ENCODE measurements at regions not wholly inside any gene's neighbourhood (a gene's known extent, or its start where the extent isn't known, plus 50 kb on each side); places are given as distances from the start of the nearest gene placed in this dataset.

DNA sequence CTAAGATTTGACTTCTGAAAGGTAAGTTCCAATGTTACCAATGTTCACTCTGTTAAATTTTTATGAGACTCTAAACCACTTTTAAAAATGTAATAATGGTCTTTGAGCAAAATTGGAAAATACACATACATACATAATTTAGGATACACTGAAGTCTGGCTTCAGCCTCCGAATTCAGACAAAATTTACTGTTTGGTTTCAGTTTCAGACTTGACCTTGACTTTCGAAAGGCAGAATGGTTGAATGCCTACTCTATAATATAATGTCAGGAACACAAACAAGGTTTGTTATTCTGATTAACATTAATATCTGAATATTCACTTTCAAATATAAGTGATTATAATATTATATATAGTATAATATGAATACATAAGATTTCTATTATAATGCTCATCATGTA lies 74.1 kb upstream of the KRAS start:
- H3K4me1 ChIP-seq, result no peaks in the 10 kb centered on the region
- no peak for DNase-seq
- H3K27me3 ChIP-seq, result no peaks in the 10 kb centered on the region
- no peaks in the 10 kb centered on the region for H3K36me3 ChIP-seq
- no peak overlapping the region for H3K4me3 ChIP-seq (replicated peaks in 1 of 3)
- H3K27ac ChIP-seq, result no peak overlapping the region
- no peaks in the 10 kb centered on the region for H3K9me3 ChIP-seq
- 81 to 92% methylated on average over 2 of the region's 2 CpGs for whole genome bisulfite sequencing, 2 donors
- intact Hi-C loops (cut with DNase I), result no loop called here
- TF ChIP-seq, protein P1, sequence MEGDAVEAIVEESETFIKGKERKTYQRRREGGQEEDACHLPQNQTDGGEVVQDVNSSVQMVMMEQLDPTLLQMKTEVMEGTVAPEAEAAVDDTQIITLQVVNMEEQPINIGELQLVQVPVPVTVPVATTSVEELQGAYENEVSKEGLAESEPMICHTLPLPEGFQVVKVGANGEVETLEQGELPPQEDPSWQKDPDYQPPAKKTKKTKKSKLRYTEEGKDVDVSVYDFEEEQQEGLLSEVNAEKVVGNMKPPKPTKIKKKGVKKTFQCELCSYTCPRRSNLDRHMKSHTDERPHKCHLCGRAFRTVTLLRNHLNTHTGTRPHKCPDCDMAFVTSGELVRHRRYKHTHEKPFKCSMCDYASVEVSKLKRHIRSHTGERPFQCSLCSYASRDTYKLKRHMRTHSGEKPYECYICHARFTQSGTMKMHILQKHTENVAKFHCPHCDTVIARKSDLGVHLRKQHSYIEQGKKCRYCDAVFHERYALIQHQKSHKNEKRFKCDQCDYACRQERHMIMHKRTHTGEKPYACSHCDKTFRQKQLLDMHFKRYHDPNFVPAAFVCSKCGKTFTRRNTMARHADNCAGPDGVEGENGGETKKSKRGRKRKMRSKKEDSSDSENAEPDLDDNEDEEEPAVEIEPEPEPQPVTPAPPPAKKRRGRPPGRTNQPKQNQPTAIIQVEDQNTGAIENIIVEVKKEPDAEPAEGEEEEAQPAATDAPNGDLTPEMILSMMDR (IDR thresholded peaks at IDR 0.05), result no peak
- no peak for TF ChIP-seq POLR2A (IDR thresholded peaks at IDR 0.05)

DNA sequence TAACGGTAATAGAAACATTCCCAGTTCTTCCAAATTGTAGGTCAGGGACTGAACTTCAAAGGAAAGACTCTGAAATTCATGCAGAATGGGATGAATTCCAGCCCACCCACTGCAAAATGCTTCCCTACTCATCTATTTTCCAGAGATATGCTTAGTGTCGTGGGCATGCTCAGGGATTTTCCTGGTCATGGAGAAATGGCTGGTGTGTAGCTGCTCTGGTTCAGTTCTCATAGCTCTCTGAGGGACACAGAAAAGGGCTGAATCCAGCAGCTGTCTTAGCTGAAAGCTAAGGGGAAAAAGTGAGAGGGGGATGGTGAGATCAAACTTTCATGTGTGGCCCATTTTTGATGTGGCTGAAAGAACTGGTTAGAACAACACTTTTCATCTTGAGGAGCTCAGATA lies 72.9 kb upstream of the KRAS start:
- DNase-seq, result no peak
- Histone ChIP-seq H3K4me3 (replicated peaks in 1 of 3) (no peak overlapping the region), H3K36me3 (no peaks in the 10 kb centered on the region), H3K9me3 (no peaks in the 10 kb centered on the region), H3K27ac (no peak overlapping the region), H3K4me1 (no peaks in the 10 kb centered on the region), H3K27me3 (no peaks in the 10 kb centered on the region)
- WGBS, 2 donors, result 65 to 70% methylated on average over 2 of the region's 2 CpGs
- intact Hi-C loops (cut with DNase I), result no loop called here
- TF ChIP-seq, protein P1 (IDR thresholded peaks at IDR 0.05), result no peak
- no peak for TF ChIP-seq POLR2A (IDR thresholded peaks at IDR 0.05)

GRCh38 chr12:25322918-25323531 lies 72.3 kb upstream of the KRAS start:
- Histone ChIP-seq H3K27ac (no peak overlapping the region), H3K27me3 (no peaks in the 10 kb centered on the region)
- intact Hi-C loops (cut with DNase I), result no loop called here

DNA sequence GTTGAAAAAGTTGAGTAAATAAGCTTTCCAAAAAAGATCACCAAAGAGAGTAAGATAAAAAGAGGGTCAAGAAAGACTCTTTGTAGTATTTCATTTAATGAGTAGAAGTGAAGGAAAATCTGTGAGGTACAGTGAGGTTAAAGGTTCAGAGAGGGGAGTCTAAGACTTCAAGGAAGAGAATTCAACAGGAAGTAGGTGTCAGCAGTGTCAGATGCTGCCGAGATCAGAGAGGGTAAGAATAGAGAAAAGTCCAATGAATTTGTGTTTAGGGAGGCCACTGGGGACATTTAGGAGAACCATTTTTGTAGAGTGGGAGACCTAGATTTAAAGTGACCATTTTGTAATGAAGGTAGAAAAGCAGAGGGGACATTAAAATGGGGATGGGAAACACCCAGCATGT lies 71.6 kb upstream of the KRAS start:
- whole genome bisulfite sequencing, 2 donors, result 60 to 71% methylated on average over 1 of the region's 1 CpG
- intact Hi-C loops (cut with DNase I), result no loop called here
- Histone ChIP-seq H3K36me3 (no peaks in the 10 kb centered on the region), H3K27me3 (no peaks in the 10 kb centered on the region), H3K9me3 (no peaks in the 10 kb centered on the region), H3K27ac (no peak overlapping the region), H3K4me1 (no peaks in the 10 kb centered on the region), H3K4me3 (replicated peaks in 1 of 3) (no peak overlapping the region)
- no peak for TF ChIP-seq POLR2A (IDR thresholded peaks at IDR 0.05)
- TF ChIP-seq, protein P1 (IDR thresholded peaks at IDR 0.05), result no peak
- DNase-seq, result no peak

More at GRCh38 chr12:25322918-25323531, 72.3 kb upstream of the KRAS start:
- Histone ChIP-seq H3K9me3 (no peaks in the 10 kb centered on the region), H3K4me3 (replicated peaks in 1 of 3) (no peak overlapping the region), H3K4me1 (no peaks in the 10 kb centered on the region), H3K36me3 (no peaks in the 10 kb centered on the region)
- TF ChIP-seq, protein P1 (IDR thresholded peaks at IDR 0.05), result no peak
- no peak for TF ChIP-seq POLR2A (IDR thresholded peaks at IDR 0.05)
- DNase-seq, result no peak
- 33 to 39% methylated on average over 3 of the region's 3 CpGs for WGBS, 2 donors

GRCh38 chr12:25321772-25322171 lies 71.0 kb upstream of the KRAS start:
- no peak for DNase-seq
- Histone ChIP-seq H3K27me3 (no peaks in the 10 kb centered on the region), H3K36me3 (no peaks in the 10 kb centered on the region), H3K4me3 (replicated peaks in 1 of 3) (no peak overlapping the region), H3K9me3 (no peaks in the 10 kb centered on the region), H3K4me1 (no peaks in the 10 kb centered on the region), H3K27ac (no peak overlapping the region)
- TF ChIP-seq, protein P1 (IDR thresholded peaks at IDR 0.05), result no peak
- TF ChIP-seq POLR2A (IDR thresholded peaks at IDR 0.05), result no peak
- 96 to 97% methylated on average over 4 of the region's 4 CpGs for WGBS, 2 donors
- intact Hi-C loops (cut with DNase I), result no loop called here

All from thyroid gland (tissue), 4 donors.